K562 (cell line): ENCODE measurements at regions not wholly inside any gene's neighbourhood (a gene's known extent, or its start where the extent isn't known, plus 50 kb on each side); places are given as distances from the start of the nearest gene placed in this dataset.
A peak's percentile ranks its signal among the peaks of the same experiment; 100 is the strongest.

Experiments
- ATAC-seq: fragments of 200-7000 bp; cut with Tn5 transposase; 3 replicates; pipeline ENCODE4 v1.9.1; 2020; ENCODE audit warnings: moderate library complexity
- BruUV-seq: library from RNA; stranded (reverse); fragments of 400-500 nt; replicated peaks from 2 replicates; lab custom pipeline; 2021; lab: Mats Ljungman, UMichigan
- CTCF ChIA-PET: fragments of 300-600 bp; formaldehyde crosslinking; extraction: SDS; loops from one replicate; lab custom pipeline; 2021; ENCODE audit warnings: low intra/inter-chr PET ratio; lab: Yijun Ruan, JAX
- POLR2A ChIA-PET: fragments of 300-600, 350-650 bp; sonication (Branson Sonifier 250); formaldehyde crosslinking; extraction: SDS; loops from one replicate; lab custom pipeline; 2021; ENCODE audit warnings: antibody characterized with exemption, inconsistent platforms; lab: Yijun Ruan, JAX
- DNase-seq, 4 experiments: peaks; one replicate each; pipeline versions ENCODE4 v3.0.0 to v3.0.0-alpha.2; 2011 to 2018; ENCODE audit warnings: low spot score in 3 of 4, mixed read lengths in 3 of 4; ENCODE audit errors: extremely low read depth in 1 of 4
- FAIRE-seq: peaks from 2 replicates; lab custom pipeline; 2011; peaks lifted over from hg19 to GRCh38; lab: Jason Lieb, UNC
- H2AFZ ChIP-seq: 2 replicates; pipeline ENCODE4 v1.6.0; 2011; ENCODE audit warnings: low read depth, low read length, control low read depth, inconsistent platforms
- H3K27ac ChIP-seq: fragments of 200-600 bp; 3 replicates; pipeline ENCODE4 v1.8.0; 2011; ENCODE audit warnings: low read depth, mild to moderate bottlenecking, control low read depth, inconsistent platforms, low read length, moderate library complexity, mixed read lengths; ENCODE audit errors: extremely low read depth
- H3K27me3 ChIP-seq, 2 experiments: fragments of 300-600 bp in 1 of 2; 2 replicates in 1 of 2; 3 replicates in 1 of 2; pipeline versions ENCODE4 v1.6.0 to v1.8.0; 2011; ENCODE audit warnings: inconsistent platforms in 2 of 2, low read length in 2 of 2, mild to moderate bottlenecking in 1 of 2, mixed read lengths in 1 of 2, moderate library complexity in 1 of 2; ENCODE audit not compliant: control insufficient read depth in 2 of 2, insufficient read depth in 2 of 2
- H3K36me3 ChIP-seq: fragments of 300-600 bp; 3 replicates; pipeline ENCODE4 v1.8.0; 2011; ENCODE audit warnings: mild to moderate bottlenecking, low read length, inconsistent platforms; ENCODE audit not compliant: control insufficient read depth, insufficient read depth
- H3K4me1 ChIP-seq, 2 experiments: fragments of 200-600 bp in 1 of 2; replicated peaks in 1 of 2; 2 replicates in 1 of 2; 3 replicates in 1 of 2; pipeline versions ENCODE4 v1.5.1 to v1.8.0; 2011; ENCODE audit warnings: inconsistent platforms in 2 of 2, low read length in 2 of 2, mild to moderate bottlenecking in 1 of 2, mixed read lengths in 1 of 2, moderate library complexity in 1 of 2; ENCODE audit not compliant: control insufficient read depth in 2 of 2, insufficient read depth in 2 of 2
- H3K4me2 ChIP-seq: 2 replicates; pipeline ENCODE4 v1.6.1; 2011; ENCODE audit warnings: low read length, control low read depth, inconsistent platforms, mixed read lengths; ENCODE audit not compliant: insufficient read depth
- H3K4me3 ChIP-seq: fragments of 200-600 bp; sonication (generic), shearing (Covaris generic); 2 replicates; pipeline ENCODE4 v1.5.1; 2016; ENCODE audit warnings: control low read depth, inconsistent platforms
- H3K79me2 ChIP-seq: fragments of 200-600 bp; 3 replicates; pipeline ENCODE4 v1.8.0; 2011; ENCODE audit warnings: low read length, inconsistent platforms; ENCODE audit not compliant: control insufficient read depth, insufficient read depth
- H3K9ac ChIP-seq, 2 experiments: 2 replicates each; pipeline versions ENCODE4 v1.6.0 to v1.6.1; 2011; ENCODE audit warnings: low read depth in 2 of 2, low read length in 2 of 2, control low read depth in 1 of 2, inconsistent platforms in 1 of 2, mild to moderate bottlenecking in 1 of 2, mixed read lengths in 1 of 2; ENCODE audit not compliant: insufficient read depth in 1 of 2
- H3K9me1 ChIP-seq: one replicate; pipeline ENCODE4 v1.6.0; 2011; ENCODE audit warnings: inconsistent platforms, mild to moderate bottlenecking, low read length, moderate library complexity; ENCODE audit not compliant: control insufficient read depth, insufficient read depth
- H3K9me3 ChIP-seq: replicated peaks from 2 replicates; pipeline ENCODE4 v1.5.1; 2011; ENCODE audit warnings: low read depth, low read length, inconsistent platforms; ENCODE audit not compliant: control insufficient read depth, insufficient read depth
- H4K20me1 ChIP-seq: replicated peaks from 2 replicates; pipeline ENCODE4 v1.6.1; 2011; ENCODE audit warnings: low read length, inconsistent platforms, mixed read lengths; ENCODE audit not compliant: control insufficient read depth, insufficient read depth
- CBX3 ChIP-seq, 2 experiments: IDR thresholded peaks; 1 replicate in 1 of 2; 2 replicates in 1 of 2; pipeline ENCODE4 v1.6.1; 2012; ENCODE audit warnings: inconsistent platforms in 2 of 2, low read length in 2 of 2, borderline replicate concordance in 1 of 2, control low read depth in 1 of 2
- CREM ChIP-seq: IDR thresholded peaks from 2 replicates; pipeline ENCODE4 v1.6.1; 2014; ENCODE audit warnings: antibody characterized with exemption, low read depth
- HMBOX1 ChIP-seq: sonication (generic); IDR thresholded peaks from 2 replicates; pipeline ENCODE4 v1.6.1; 2016
- L3MBTL2 ChIP-seq: fragments of 450-650 bp; IDR thresholded peaks from 2 replicates; pipeline ENCODE4 v1.6.1; 2016; ENCODE audit warnings: mild to moderate bottlenecking, moderate library complexity
- MITF ChIP-seq: IDR thresholded peaks from 2 replicates; pipeline ENCODE4 v1.6.1; 2014; ENCODE audit warnings: antibody characterized with exemption
- RBM14 ChIP-seq: fragments of 200-400 bp; formaldehyde crosslinking; IDR thresholded peaks from 2 replicates; pipeline ENCODE4 v1.6.1; 2018; ENCODE audit warnings: low read depth, mild to moderate bottlenecking, low read length, moderate library complexity, borderline replicate concordance; ENCODE audit not compliant: insufficient read depth
- TCF3 ChIP-seq: sonication (generic); formaldehyde crosslinking; IDR thresholded peaks from 2 replicates; pipeline ENCODE4 v1.4.0; 2020; ENCODE audit warnings: mild to moderate bottlenecking, missing genetic modification reagents
- ZNF518B ChIP-seq: fragments of 250-450 bp; sonication (Bioruptor Pico); IDR thresholded peaks from 2 replicates; pipeline ENCODE4 v1.5.0; 2021; ENCODE audit warnings: mild to moderate bottlenecking, moderate library complexity
- ZNF77 ChIP-seq: fragments of 250-450 bp; sonication (Bioruptor Pico); IDR thresholded peaks from 2 replicates; pipeline ENCODE4 v1.5.0; 2020
- WGBS: fragments of 100-300 bp; shearing (Covaris generic); methylation state at CpG from one replicate; pipeline ENCODE4 v1.1.6; 2016; ENCODE audit warnings: low coverage, mixed read lengths; ENCODE audit not compliant: insufficient coverage; ENCODE audit errors: missing lambda C conversion rate; 5-methylcytosine and 5-hydroxymethylcytosine counted together
- in situ Hi-C: fragments of 300-500 bp; cut with MboI; formaldehyde crosslinking; loops from 4 replicates; pipeline ENCODE4 v1.15.0; 2018; ENCODE audit warnings: inconsistent platforms, mixed read lengths
- intact Hi-C: fragments of 100-400 bp; cut with micrococcal nuclease; formaldehyde crosslinking; loops from 2 replicates; pipeline ENCODE4 v1.14.2; 2022
- TF ChIP-seq, protein P1 (sequence below): fragments of 450-650 bp; IDR thresholded peaks from 2 replicates; pipeline ENCODE4 v1.6.1; 2016; ENCODE audit warnings: borderline replicate concordance
- TF ChIP-seq, protein P2 (sequence below), 2 experiments: fragments of 250-450 bp in 1 of 2; fragments of 450-650 bp in 1 of 2; sonication (Bioruptor Pico) in 1 of 2; IDR thresholded peaks; 2 replicates each; pipeline versions ENCODE4 v1.6.1 to v1.8.0; 2016 to 2021; ENCODE audit warnings: mild to moderate bottlenecking in 2 of 2, moderate library complexity in 2 of 2, missing compliant biosample characterization in 1 of 2, missing genetic modification characterization in 1 of 2

GRCh38 chr10:42962902-42963231 is 114.0 kb upstream of the RET start (continued):
- TF ChIP-seq HMBOX1, result no peak
- no peak for TF ChIP-seq TCF3 (CRISPR knock-in tag)

DNA sequence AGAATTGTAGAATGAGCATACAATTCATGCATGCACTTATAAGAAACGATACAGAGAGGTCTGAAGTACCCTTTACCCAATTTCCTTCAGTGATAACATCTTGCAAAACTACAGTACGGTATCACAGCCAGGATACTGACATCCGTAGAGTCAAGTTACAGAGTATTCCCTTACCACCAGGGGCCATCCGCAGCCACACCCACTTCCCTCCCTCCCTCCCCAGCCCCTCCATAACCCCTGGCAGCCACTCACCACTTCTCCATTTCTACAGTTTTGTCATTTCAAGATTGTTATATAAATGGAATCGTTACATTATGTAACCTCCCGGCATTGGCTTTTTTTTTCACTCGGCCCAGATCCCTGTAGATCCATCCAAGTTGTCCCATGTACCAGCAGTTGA is 113.6 kb upstream of the RET start:
- H3K27me3 ChIP-seq, result peaks cover 0 to 4% of the 10 kb centered on the region in 2 experiments; a peak in 2 of 5 replicates
- no peak overlapping the region for H3K4me3 ChIP-seq
- H3K9me3 ChIP-seq, result no peaks in the 10 kb centered on the region
- ChIA-PET POLR2A (interaction anchor here (0.9 kb wide), 1 partner anchor 13 kb away, joined by 3 read pairs; no protein-coding TSS in a partner anchor), CTCF (no interaction called here)
- no peak overlapping the region for H2AFZ ChIP-seq
- BruUV-seq, result no TSS peak
- H3K79me2 ChIP-seq, result no peaks in the 10 kb centered on the region
- ATAC-seq (peak; percentile 40; the same call in 1 of the 3 replicates), DNase-seq (no peak), FAIRE-seq (no peak)
- no peak overlapping the region for H3K27ac ChIP-seq
- H3K9ac ChIP-seq, result no peak overlapping the region
- no peaks in the 10 kb centered on the region for H4K20me1 ChIP-seq
- 1% methylated on average over 6 of the region's 7 CpGs for WGBS
- H3K36me3 ChIP-seq, result no peaks in the 10 kb centered on the region
- H3K4me1 ChIP-seq, result peaks cover 0 to 5% of the 10 kb centered on the region in 2 experiments; a peak in 2 of 5 replicates
- no peaks in the 10 kb centered on the region for H3K9me1 ChIP-seq
- in situ Hi-C loops (no loop called here), intact Hi-C loops (no loop called here)
- H3K4me2 ChIP-seq, result no peak overlapping the region
- TF ChIP-seq, protein P1, sequence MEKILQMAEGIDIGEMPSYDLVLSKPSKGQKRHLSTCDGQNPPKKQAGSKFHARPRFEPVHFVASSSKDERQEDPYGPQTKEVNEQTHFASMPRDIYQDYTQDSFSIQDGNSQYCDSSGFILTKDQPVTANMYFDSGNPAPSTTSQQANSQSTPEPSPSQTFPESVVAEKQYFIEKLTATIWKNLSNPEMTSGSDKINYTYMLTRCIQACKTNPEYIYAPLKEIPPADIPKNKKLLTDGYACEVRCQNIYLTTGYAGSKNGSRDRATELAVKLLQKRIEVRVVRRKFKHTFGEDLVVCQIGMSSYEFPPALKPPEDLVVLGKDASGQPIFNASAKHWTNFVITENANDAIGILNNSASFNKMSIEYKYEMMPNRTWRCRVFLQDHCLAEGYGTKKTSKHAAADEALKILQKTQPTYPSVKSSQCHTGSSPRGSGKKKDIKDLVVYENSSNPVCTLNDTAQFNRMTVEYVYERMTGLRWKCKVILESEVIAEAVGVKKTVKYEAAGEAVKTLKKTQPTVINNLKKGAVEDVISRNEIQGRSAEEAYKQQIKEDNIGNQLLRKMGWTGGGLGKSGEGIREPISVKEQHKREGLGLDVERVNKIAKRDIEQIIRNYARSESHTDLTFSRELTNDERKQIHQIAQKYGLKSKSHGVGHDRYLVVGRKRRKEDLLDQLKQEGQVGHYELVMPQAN, result no peak
- TF ChIP-seq ZNF518B (CRISPR knock-in tag) (no peak), ZNF77 (CRISPR knock-in tag) (no peak), CREM (no peak), L3MBTL2 (no peak), CBX3 (IDR thresholded peaks at IDR 0.05; ENCODE audit: borderline replicate concordance in 1 of 2, low read length in 2 of 2) (no peak), RBM14 (no peak), MITF (no peak)
- TF ChIP-seq, protein P2, sequence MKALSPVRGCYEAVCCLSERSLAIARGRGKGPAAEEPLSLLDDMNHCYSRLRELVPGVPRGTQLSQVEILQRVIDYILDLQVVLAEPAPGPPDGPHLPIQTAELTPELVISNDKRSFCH (CRISPR knock-in tag; IDR thresholded peaks at IDR 0.05), result no peak
- TF ChIP-seq, protein P2 (tag; IDR thresholded peaks at IDR 0.05), result no peak
